SK-N-SH (cell line): ENCODE measurements at regions not wholly inside any gene's neighbourhood (a gene's known extent, or its start where the extent isn't known, plus 50 kb on each side); places are given as distances from the start of the nearest gene placed in this dataset.
"Not testable (repeated sequence)": the region's sequence is repeated elsewhere in the genome, so short reads cannot be mapped to it uniquely, and the experiment has no call there.

Source experiments
- CTCF ChIA-PET: fragments of 300-600, 350-600 bp; formaldehyde crosslinking; extraction: SDS; loops from one replicate; lab custom pipeline; 2021; lab: Yijun Ruan, JAX
- POLR2A ChIA-PET: fragments of 350-600 bp; sonication (Branson Sonifier 250); formaldehyde crosslinking; extraction: SDS; loops from one replicate; lab custom pipeline; 2020; ENCODE audit warnings: antibody characterized with exemption, inconsistent platforms; lab: Yijun Ruan, JAX
- DNase-seq: peaks from one replicate; pipeline ENCODE4 v3.0.0; 2012
- H2AFZ ChIP-seq: fragments of 200-600 bp; sonication (generic); 2 replicates; pipeline ENCODE4 v1.8.1; 2016; ENCODE audit warnings: antibody characterized with exemption, mild to moderate bottlenecking, low read depth
- H3F3A ChIP-seq: fragments of 200-600 bp; sonication (generic); replicated peaks from 2 replicates; pipeline ENCODE3; 2016; ENCODE audit warnings: antibody characterized with exemption, mild to moderate bottlenecking; ENCODE audit not compliant: insufficient read depth
- H3K27ac ChIP-seq, 2 experiments: fragments of 200-500 bp in 1 of 2; fragments of 200-600 bp in 1 of 2; sonication (Bioruptor generic) in 1 of 2; sonication (generic), shearing (Covaris generic) in 1 of 2; 2 replicates each; pipeline versions ENCODE4 v1.5.1 to v1.6.1; 2014 to 2016; ENCODE audit warnings: low read depth in 2 of 2, inconsistent platforms in 1 of 2, low read length in 1 of 2, mild to moderate bottlenecking in 1 of 2, mixed read lengths in 1 of 2
- H3K27me3 ChIP-seq: fragments of 200-600 bp; sonication (generic), shearing (Covaris generic); 2 replicates; pipeline ENCODE4 v1.6.1; 2016; ENCODE audit warnings: mixed run types; ENCODE audit not compliant: insufficient read depth
- H3K36me3 ChIP-seq, 2 experiments: fragments of 200-500 bp in 1 of 2; fragments of 200-600 bp in 1 of 2; sonication (Bioruptor generic) in 1 of 2; sonication (generic) in 1 of 2; replicated peaks in 1 of 2; 2 replicates each; pipeline versions ENCODE3 to v1.5.1; 2014 to 2016; ENCODE audit warnings: low read length in 1 of 2, mild to moderate bottlenecking in 1 of 2; ENCODE audit not compliant: insufficient read depth in 2 of 2, control insufficient read depth in 1 of 2
- H3K4me1 ChIP-seq, 2 experiments: fragments of 200-500 bp in 1 of 2; fragments of 200-600 bp in 1 of 2; sonication (Bioruptor generic) in 1 of 2; sonication (generic), shearing (Covaris generic) in 1 of 2; 2 replicates each; pipeline versions ENCODE4 v1.5.1 to v1.6.1; 2014 to 2016; ENCODE audit warnings: low read depth in 1 of 2, low read length in 1 of 2, mixed run types in 1 of 2; ENCODE audit not compliant: insufficient read depth in 2 of 2, control insufficient read depth in 1 of 2
- H3K4me2 ChIP-seq: fragments of 200-600 bp; sonication (generic), shearing (Covaris generic); 2 replicates; pipeline ENCODE4 v1.6.1; 2017; ENCODE audit warnings: mixed run types
- H3K4me3 ChIP-seq, 2 experiments: fragments of 200-500 bp in 1 of 2; fragments of 200-600 bp in 1 of 2; sonication (Bioruptor generic) in 1 of 2; sonication (generic), shearing (Covaris generic) in 1 of 2; 2 replicates each; pipeline versions ENCODE4 v1.5.1 to v1.8.1; 2014 to 2016; ENCODE audit warnings: low read depth in 2 of 2, inconsistent platforms in 1 of 2, low read length in 1 of 2, mild to moderate bottlenecking in 1 of 2, mixed read lengths in 1 of 2, moderate library complexity in 1 of 2
- H3K79me2 ChIP-seq: fragments of 200-600 bp; sonication (generic); 2 replicates; pipeline ENCODE4 v1.8.1; 2017; ENCODE audit warnings: mild to moderate bottlenecking; ENCODE audit not compliant: insufficient read depth
- H3K9ac ChIP-seq: fragments of 200-600 bp; sonication (generic); 2 replicates; pipeline ENCODE4 v1.6.1; 2017; ENCODE audit warnings: mixed run types
- H3K9me2 ChIP-seq: fragments of 200-600 bp; sonication (generic); 2 replicates; pipeline ENCODE4 v1.6.1; 2017; ENCODE audit warnings: mixed run types
- H3K9me3 ChIP-seq: fragments of 200-600 bp; sonication (generic); 2 replicates; pipeline ENCODE4 v1.6.1; 2017; ENCODE audit warnings: mixed run types, mild to moderate bottlenecking, moderate library complexity
- H4K20me1 ChIP-seq: fragments of 200-600 bp; sonication (generic); 2 replicates; pipeline ENCODE4 v1.6.1; 2017; ENCODE audit warnings: mild to moderate bottlenecking, mixed run types; ENCODE audit not compliant: insufficient read depth
- CHD2 ChIP-seq: fragments of 150-350 bp; IDR thresholded peaks from 2 replicates; pipeline ENCODE4 v1.6.1; 2018; ENCODE audit warnings: low read length; ENCODE audit not compliant: partially characterized antibody
- ELF1 ChIP-seq: IDR thresholded peaks from 2 replicates; pipeline ENCODE4 v1.4.0; 2012
- EZH2phosphoT487 ChIP-seq: fragments of 200-600 bp; sonication (generic); IDR thresholded peaks from 2 replicates; pipeline ENCODE4 v1.6.1; 2017; ENCODE audit warnings: low read depth, mixed run types, mild to moderate bottlenecking, antibody characterized with exemption, moderate library complexity, borderline replicate concordance
- FOXJ3 ChIP-seq: sonication (generic); formaldehyde crosslinking; IDR thresholded peaks from 2 replicates; pipeline ENCODE4 v1.5.1; 2020; ENCODE audit warnings: mild to moderate bottlenecking, missing genetic modification reagents
- FOXM1 ChIP-seq: IDR thresholded peaks from 2 replicates; pipeline ENCODE4 v1.4.0; 2012; ENCODE audit warnings: low read depth, mild to moderate bottlenecking
- GABPA ChIP-seq: IDR thresholded peaks from 2 replicates; pipeline ENCODE4 v1.4.0; 2012; ENCODE audit warnings: low read depth, mild to moderate bottlenecking
- JUND ChIP-seq: IDR thresholded peaks from 2 replicates; pipeline ENCODE4 v1.4.0; 2012
- MEF2A ChIP-seq: IDR thresholded peaks from 2 replicates; pipeline ENCODE4 v1.4.0; 2012; ENCODE audit warnings: low read depth, borderline replicate concordance
- POLR2AphosphoS5 ChIP-seq: IDR thresholded peaks from 2 replicates; pipeline ENCODE4 v1.6.1; 2012; ENCODE audit warnings: low read depth, low read length
- RAD21 ChIP-seq: IDR thresholded peaks from 2 replicates; pipeline ENCODE4 v1.6.1; 2012; ENCODE audit warnings: mild to moderate bottlenecking, low read length
- RXRA ChIP-seq: IDR thresholded peaks from 2 replicates; pipeline ENCODE4 v1.4.0; 2012; ENCODE audit warnings: low read depth, mild to moderate bottlenecking, borderline replicate concordance
- SMC3 ChIP-seq: IDR thresholded peaks from 2 replicates; pipeline ENCODE4 v1.6.1; 2012; ENCODE audit warnings: low read depth, low read length, improper control_type of control experiment
- TAF1 ChIP-seq: IDR thresholded peaks from 2 replicates; pipeline ENCODE4 v1.6.1; 2012; ENCODE audit warnings: low read depth, mild to moderate bottlenecking, low read length, moderate library complexity, borderline replicate concordance
- TEAD4 ChIP-seq: IDR thresholded peaks from 2 replicates; pipeline ENCODE4 v1.4.0; 2012; ENCODE audit warnings: mild to moderate bottlenecking, borderline replicate concordance; ENCODE audit not compliant: insufficient read depth
- WGBS: methylation state at CpG from one replicate; pipeline ENCODE4 v1.1.6; 2017; ENCODE audit warnings: low lambda C conversion rate; 5-methylcytosine and 5-hydroxymethylcytosine counted together
- TF ChIP-seq, protein P1 (sequence below): fragments of 150-350 bp; IDR thresholded peaks from 2 replicates; pipeline ENCODE4 v1.6.1; 2017; ENCODE audit warnings: antibody characterized with exemption, low read length, low read depth, borderline replicate concordance
- TF ChIP-seq, protein P2 (sequence below): IDR thresholded peaks from 2 replicates; pipeline ENCODE4; 2012
- TF ChIP-seq, protein P3 (sequence below): IDR thresholded peaks from 2 replicates; pipeline ENCODE4 v1.4.0; 2012; ENCODE audit warnings: low read depth, borderline replicate concordance

DNA sequence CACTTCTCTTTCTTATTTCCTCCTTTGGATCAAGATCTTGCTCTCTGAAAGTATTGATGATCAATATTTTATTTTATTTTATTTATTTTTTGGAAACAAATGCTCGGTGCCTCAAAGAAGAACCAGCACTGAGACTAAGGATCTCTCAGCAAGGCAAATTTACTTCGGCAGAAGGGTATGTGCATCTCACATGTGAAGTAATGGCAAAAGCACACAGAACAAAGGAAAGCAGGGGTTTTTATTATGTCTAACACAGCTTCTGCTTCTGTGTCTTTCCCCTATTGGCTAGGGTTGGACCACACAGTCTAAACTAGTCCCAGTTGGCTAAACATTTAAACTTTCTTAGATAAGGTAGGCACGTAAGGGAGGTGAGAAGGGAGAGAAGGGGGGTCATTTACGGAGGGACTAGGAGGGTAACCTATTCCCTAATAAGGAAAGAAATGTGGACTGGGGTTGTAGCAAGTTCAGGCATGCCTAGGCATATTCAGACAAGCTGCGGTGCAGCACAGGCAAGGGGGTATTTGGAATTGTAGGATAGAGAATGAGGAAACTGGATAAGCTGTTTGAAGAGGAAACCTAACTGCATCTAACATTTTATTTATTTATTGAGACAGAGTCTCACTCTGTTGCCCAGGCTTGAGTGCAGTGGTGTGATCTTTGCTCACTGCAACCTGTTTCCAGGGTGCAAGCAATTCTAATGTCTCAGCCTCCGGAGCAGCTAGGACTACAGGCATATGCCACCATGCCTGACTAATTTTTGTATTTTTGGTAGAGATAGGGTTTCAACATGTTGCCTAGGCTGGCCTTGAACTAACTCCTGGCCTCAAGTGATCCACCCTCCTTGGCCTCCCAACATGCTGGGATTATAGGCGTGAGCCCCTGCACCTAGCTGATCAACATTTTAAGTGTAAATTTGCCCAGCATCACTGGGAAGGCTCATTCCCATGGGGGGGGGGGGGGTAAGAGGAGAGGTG lies 90.0 kb upstream of the EIF5 start (continued):
- TF ChIP-seq JUND: no peak
- TF ChIP-seq, protein P1, sequence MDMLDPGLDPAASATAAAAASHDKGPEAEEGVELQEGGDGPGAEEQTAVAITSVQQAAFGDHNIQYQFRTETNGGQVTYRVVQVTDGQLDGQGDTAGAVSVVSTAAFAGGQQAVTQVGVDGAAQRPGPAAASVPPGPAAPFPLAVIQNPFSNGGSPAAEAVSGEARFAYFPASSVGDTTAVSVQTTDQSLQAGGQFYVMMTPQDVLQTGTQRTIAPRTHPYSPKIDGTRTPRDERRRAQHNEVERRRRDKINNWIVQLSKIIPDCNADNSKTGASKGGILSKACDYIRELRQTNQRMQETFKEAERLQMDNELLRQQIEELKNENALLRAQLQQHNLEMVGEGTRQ: no peak
- TF ChIP-seq MEF2A: no peak
- TF ChIP-seq ELF1: no peak
- no peak for TF ChIP-seq RAD21
- TF ChIP-seq RXRA: no peak
- TF ChIP-seq, protein P2, sequence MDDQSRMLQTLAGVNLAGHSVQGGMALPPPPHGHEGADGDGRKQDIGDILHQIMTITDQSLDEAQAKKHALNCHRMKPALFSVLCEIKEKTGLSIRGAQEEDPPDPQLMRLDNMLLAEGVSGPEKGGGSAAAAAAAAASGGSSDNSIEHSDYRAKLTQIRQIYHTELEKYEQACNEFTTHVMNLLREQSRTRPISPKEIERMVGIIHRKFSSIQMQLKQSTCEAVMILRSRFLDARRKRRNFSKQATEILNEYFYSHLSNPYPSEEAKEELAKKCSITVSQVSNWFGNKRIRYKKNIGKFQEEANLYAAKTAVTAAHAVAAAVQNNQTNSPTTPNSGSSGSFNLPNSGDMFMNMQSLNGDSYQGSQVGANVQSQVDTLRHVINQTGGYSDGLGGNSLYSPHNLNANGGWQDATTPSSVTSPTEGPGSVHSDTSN: no peak
- TF ChIP-seq SMC3: no peak

DNA sequence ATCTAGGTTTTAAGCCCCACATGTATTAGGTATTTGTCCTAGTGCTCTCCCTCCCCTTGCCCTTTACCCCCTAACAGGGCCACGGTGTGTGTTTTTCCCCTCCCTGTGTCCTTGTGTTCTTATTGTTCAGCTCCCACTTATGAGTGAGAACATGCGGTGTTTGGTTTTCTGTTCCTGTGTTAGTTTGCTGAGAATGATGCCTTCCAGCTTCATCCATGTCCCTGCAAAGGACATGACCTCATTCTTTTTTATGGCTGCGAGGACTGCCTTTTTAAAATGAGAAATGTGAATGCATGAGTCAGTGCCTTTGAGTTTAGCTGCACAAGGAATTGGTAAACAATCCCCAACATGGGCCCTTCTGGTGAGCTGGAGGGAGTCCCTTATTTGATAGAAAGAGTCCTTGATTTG lies 88.4 kb upstream of the EIF5 start:
- H3K4me2 ChIP-seq, DNase-seq, H3K4me1 ChIP-seq, H4K20me1 ChIP-seq, POLR2A ChIA-PET, H3K27me3 ChIP-seq, H3K4me3 ChIP-seq, H3K27ac ChIP-seq, H3K9me3 ChIP-seq, H3K79me2 ChIP-seq, H3F3A ChIP-seq, H3K9ac ChIP-seq, H2AFZ ChIP-seq, H3K9me2 ChIP-seq, H3K36me3 ChIP-seq: not testable (repeated sequence)
- CTCF ChIA-PET: interaction anchor here (0.9 to 1.0 kb wide), 2 partner anchors 61 to 140 kb away, joined by 3 read pairs; no protein-coding TSS in a partner anchor
- WGBS: 57% methylated on average over 3 of the region's 3 CpGs

DNA sequence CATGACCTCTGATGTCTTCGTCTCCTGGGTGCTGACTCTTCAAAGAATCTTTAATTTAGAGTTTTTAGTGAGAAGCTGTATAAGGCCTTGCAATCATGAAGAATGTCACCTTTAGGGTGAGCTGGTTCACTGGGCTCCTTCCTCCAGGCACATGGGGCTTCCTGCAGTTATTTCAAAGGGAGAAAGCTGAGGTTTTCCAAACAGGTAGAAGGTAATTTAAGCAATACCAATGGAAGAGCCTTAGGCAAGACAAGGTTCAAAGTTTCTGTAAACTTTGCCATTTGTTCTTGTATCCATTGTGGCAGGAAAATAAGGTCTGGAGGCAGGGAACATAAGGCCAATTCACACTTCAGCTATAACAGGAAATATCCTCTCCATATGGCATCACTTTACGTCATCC lies 88.0 kb upstream of the EIF5 start:
- H3K27me3 ChIP-seq: no peaks in the 10 kb centered on the region
- no peak overlapping the region for H2AFZ ChIP-seq
- no peak overlapping the region for H3K4me2 ChIP-seq
- no peaks in the 10 kb centered on the region for H3K9me3 ChIP-seq
- H3K36me3 ChIP-seq: no peaks in the 10 kb centered on the region
- H3K27ac ChIP-seq: no peak overlapping the region
- H4K20me1 ChIP-seq: no peaks in the 10 kb centered on the region
- 69% methylated on average over 1 of the region's 2 CpGs for WGBS
- H3F3A ChIP-seq: no peaks in the 10 kb centered on the region
- ChIA-PET POLR2A (no interaction called here), CTCF (interaction anchor here (1.0 kb wide), 1 partner anchor 62 kb away, joined by 3 read pairs; no protein-coding TSS in a partner anchor)
- no peaks in the 10 kb centered on the region for H3K79me2 ChIP-seq
- DNase-seq: no peak
- no peak overlapping the region for H3K9ac ChIP-seq
- H3K9me2 ChIP-seq: no peaks in the 10 kb centered on the region
- no peaks in the 10 kb centered on the region for H3K4me1 ChIP-seq
- H3K4me3 ChIP-seq: no peak overlapping the region
- TF ChIP-seq TEAD4 (no peak), RAD21 (no peak), CHD2 (no peak), POLR2AphosphoS5 (no peak), JUND (no peak), FOXM1 (no peak), EZH2phosphoT487 (no peak), TAF1 (no peak), FOXJ3 (CRISPR knock-in tag) (no peak), GABPA (no peak)
- TF ChIP-seq, protein P2: no peak
- TF ChIP-seq, protein P3, sequence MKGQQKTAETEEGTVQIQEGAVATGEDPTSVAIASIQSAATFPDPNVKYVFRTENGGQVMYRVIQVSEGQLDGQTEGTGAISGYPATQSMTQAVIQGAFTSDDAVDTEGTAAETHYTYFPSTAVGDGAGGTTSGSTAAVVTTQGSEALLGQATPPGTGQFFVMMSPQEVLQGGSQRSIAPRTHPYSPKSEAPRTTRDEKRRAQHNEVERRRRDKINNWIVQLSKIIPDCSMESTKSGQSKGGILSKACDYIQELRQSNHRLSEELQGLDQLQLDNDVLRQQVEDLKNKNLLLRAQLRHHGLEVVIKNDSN: no peak
